IMR-90 (cell line): ENCODE measurements at regions not wholly inside any gene's neighbourhood (a gene's known extent, or its start where the extent isn't known, plus 50 kb on each side); places are given as distances from the start of the nearest gene placed in this dataset.

ENCODE experiments used
- ATAC-seq: fragments of 200-7000 bp; cut with Tn5 transposase; 2 replicates; pipeline ENCODE4 v1.9.1; 2020; ENCODE audit warnings: low read depth, mild to moderate bottlenecking, moderate library complexity
- BruUV-seq: library from RNA; stranded (reverse); fragments of 400-500 nt; replicated peaks from 2 replicates; lab custom pipeline; 2021; lab: Mats Ljungman, UMichigan
- CTCF ChIA-PET: fragments of 300-600 bp; formaldehyde crosslinking; extraction: SDS; loops from one replicate; lab custom pipeline; 2021; ENCODE audit warnings: antibody characterized with exemption; lab: Yijun Ruan, JAX
- POLR2A ChIA-PET: fragments of 300-600 bp; sonication (Branson Sonifier 250); formaldehyde crosslinking; loops from one replicate; lab custom pipeline; 2022; ENCODE audit warnings: antibody characterized with exemption; ENCODE audit not compliant: unreplicated experiment; lab: Charles Lee
- DNase-seq: peaks from one replicate; pipeline ENCODE4 v3.0.0; 2013
- H2AFZ ChIP-seq: replicated peaks from 2 replicates; pipeline ENCODE3; 2013; ENCODE audit warnings: low read length, mild to moderate bottlenecking; ENCODE audit not compliant: poor library complexity
- H2AK5ac ChIP-seq: 2 replicates; pipeline ENCODE4 v1.6.1; 2013; ENCODE audit warnings: low read depth, low read length, inconsistent platforms
- H2AK9ac ChIP-seq: replicated peaks from 2 replicates; pipeline ENCODE3; 2013; ENCODE audit warnings: mild to moderate bottlenecking, low read depth, low read length, moderate library complexity; ENCODE audit not compliant: poor library complexity
- H2BK120ac ChIP-seq: 2 replicates; pipeline ENCODE4 v1.6.1; 2013; ENCODE audit warnings: low read depth, low read length, inconsistent platforms
- H2BK15ac ChIP-seq: 3 replicates; pipeline ENCODE4 v1.6.1; 2013; ENCODE audit warnings: low read depth, low read length, inconsistent platforms
- H2BK20ac ChIP-seq: 2 replicates; pipeline ENCODE4 v1.6.1; 2013; ENCODE audit warnings: low read depth, mild to moderate bottlenecking, inconsistent platforms, low read length, moderate library complexity
- H2BK5ac ChIP-seq: 2 replicates; pipeline ENCODE4 v1.6.1; 2013; ENCODE audit warnings: mild to moderate bottlenecking, low read depth, low read length, inconsistent platforms; ENCODE audit not compliant: poor library complexity, severe bottlenecking
- H3K14ac ChIP-seq: replicated peaks from 2 replicates; pipeline ENCODE4 v1.6.1; 2013; ENCODE audit warnings: low read depth, low read length, inconsistent platforms
- H3K18ac ChIP-seq: 2 replicates; pipeline ENCODE4 v1.6.1; 2013; ENCODE audit warnings: low read depth, low read length, control low read depth
- H3K23ac ChIP-seq: 2 replicates; pipeline ENCODE4 v1.6.1; 2013; ENCODE audit warnings: low read depth, low read length, inconsistent platforms
- H3K27ac ChIP-seq: 2 replicates; pipeline ENCODE4 v1.5.1; 2013; ENCODE audit warnings: mild to moderate bottlenecking, control low read depth, low read length; ENCODE audit not compliant: insufficient read depth
- H3K27me3 ChIP-seq: 2 replicates; pipeline ENCODE4 v1.6.1; 2013; ENCODE audit warnings: low read length; ENCODE audit not compliant: control insufficient read depth, insufficient read depth
- H3K36me3 ChIP-seq: 2 replicates; pipeline ENCODE4 v1.6.1; 2013; ENCODE audit warnings: low read length, mixed read lengths; ENCODE audit not compliant: control insufficient read depth, insufficient read depth
- H3K4ac ChIP-seq: 2 replicates; pipeline ENCODE4 v1.6.1; 2013; ENCODE audit warnings: low read depth, low read length, inconsistent platforms
- H3K4me1 ChIP-seq: 2 replicates; pipeline ENCODE4 v1.6.1; 2013; ENCODE audit warnings: low read length, mixed read lengths; ENCODE audit not compliant: control insufficient read depth, insufficient read depth
- H3K4me2 ChIP-seq: 2 replicates; pipeline ENCODE4 v1.6.1; 2013; ENCODE audit warnings: low read depth, mild to moderate bottlenecking, control low read depth, low read length, moderate library complexity
- H3K4me3 ChIP-seq: 2 replicates; pipeline ENCODE4 v1.5.1; 2013; ENCODE audit warnings: low read depth, mild to moderate bottlenecking, control low read depth, low read length, moderate library complexity; ENCODE audit not compliant: insufficient read depth
- H3K56ac ChIP-seq: 2 replicates; pipeline ENCODE4 v1.6.1; 2013; ENCODE audit warnings: low read length, inconsistent platforms; ENCODE audit not compliant: insufficient read depth; ENCODE audit errors: extremely low read depth
- H3K79me1 ChIP-seq, 2 experiments: 2 replicates each; pipeline ENCODE4 v1.6.1; 2013; ENCODE audit warnings: low read length in 2 of 2, inconsistent platforms in 1 of 2, low read depth in 1 of 2
- H3K9ac ChIP-seq: 2 replicates; pipeline ENCODE4 v1.6.1; 2013; ENCODE audit warnings: low read depth, low read length, control low read depth
- H3K9me1 ChIP-seq: 2 replicates; pipeline ENCODE4 v1.6.1; 2013; ENCODE audit warnings: low read length, inconsistent platforms; ENCODE audit not compliant: insufficient read depth
- H3K9me3 ChIP-seq: 2 replicates; pipeline ENCODE4 v1.6.1; 2013; ENCODE audit warnings: low read length; ENCODE audit not compliant: control insufficient read depth, insufficient read depth
- H4K20me1 ChIP-seq: 2 replicates; pipeline ENCODE4 v1.6.1; 2013; ENCODE audit warnings: low read length, inconsistent platforms; ENCODE audit not compliant: insufficient read depth
- H4K5ac ChIP-seq: 2 replicates; pipeline ENCODE4 v1.6.1; 2013; ENCODE audit warnings: mild to moderate bottlenecking, low read depth, low read length, control low read depth
- H4K8ac ChIP-seq, 2 experiments: 2 replicates each; pipeline ENCODE4 v1.6.1; 2013; ENCODE audit warnings: low read depth in 2 of 2, low read length in 2 of 2, control low read depth in 1 of 2, inconsistent platforms in 1 of 2
- H4K91ac ChIP-seq: 2 replicates; pipeline ENCODE4 v1.6.1; 2013; ENCODE audit warnings: low read depth, low read length, inconsistent platforms; ENCODE audit not compliant: insufficient read depth
- BHLHE40 ChIP-seq: fragments of 150-350 bp; IDR thresholded peaks from 2 replicates; pipeline ENCODE4 v1.6.1; 2016; ENCODE audit warnings: mild to moderate bottlenecking, low read depth, low read length
- CEBPB ChIP-seq: IDR thresholded peaks from 2 replicates; pipeline ENCODE4 v1.6.1; 2012; ENCODE audit warnings: low read depth, low read length, improper control_type of control experiment
- CHD1 ChIP-seq: IDR thresholded peaks from 2 replicates; pipeline ENCODE4 v1.6.1; 2012; ENCODE audit warnings: low read depth, low read length, improper control_type of control experiment
- FOS ChIP-seq: fragments of 150-350 bp; IDR thresholded peaks from 2 replicates; pipeline ENCODE4 v1.6.1; 2016; ENCODE audit warnings: low read depth, low read length
- MAFK ChIP-seq: IDR thresholded peaks from 2 replicates; pipeline ENCODE4 v1.6.1; 2012; ENCODE audit warnings: low read depth, low read length, improper control_type of control experiment
- MAZ ChIP-seq: IDR thresholded peaks from 2 replicates; pipeline ENCODE4 v1.6.1; 2012; ENCODE audit warnings: low read depth, mild to moderate bottlenecking, low read length, improper control_type of control experiment, moderate library complexity, borderline replicate concordance
- MXI1 ChIP-seq: IDR thresholded peaks from 2 replicates; pipeline ENCODE4 v1.6.1; 2012; ENCODE audit warnings: low read depth, mild to moderate bottlenecking, low read length, moderate library complexity, borderline replicate concordance
- NFE2L2 ChIP-seq: fragments of 150-350 bp; IDR thresholded peaks from 2 replicates; pipeline ENCODE4 v1.6.1; 2016; ENCODE audit warnings: low read depth, mild to moderate bottlenecking, low read length
- POLR2A ChIP-seq: IDR thresholded peaks from 2 replicates; pipeline ENCODE4 v1.6.1; 2012; ENCODE audit warnings: mild to moderate bottlenecking, low read depth, low read length
- RAD21 ChIP-seq: IDR thresholded peaks from 2 replicates; pipeline ENCODE4 v1.6.1; 2012; ENCODE audit warnings: low read length, improper control_type of control experiment
- RCOR1 ChIP-seq: IDR thresholded peaks from 2 replicates; pipeline ENCODE4 v1.6.1; 2012; ENCODE audit warnings: mild to moderate bottlenecking, low read length, improper control_type of control experiment; ENCODE audit not compliant: insufficient replicate concordance
- RFX5 ChIP-seq: IDR thresholded peaks from 2 replicates; pipeline ENCODE4 v1.8.0; 2012; ENCODE audit warnings: low read depth, mild to moderate bottlenecking, low read length, moderate library complexity
- SMC3 ChIP-seq: fragments of 150-350 bp; IDR thresholded peaks from 2 replicates; pipeline ENCODE4 v1.6.1; 2016; ENCODE audit warnings: low read depth, mild to moderate bottlenecking, antibody characterized with exemption, low read length, moderate library complexity
- WGBS, 2 experiments: methylation state at CpG; one replicate each; pipeline versions ENCODE4 v1.1.5 to v1.1.7; 2013; ENCODE audit warnings: missing lambda C conversion rate in 2 of 2; ENCODE audit not compliant: insufficient read length in 1 of 2; ENCODE audit errors: extremely low coverage in 2 of 2; 5-methylcytosine and 5-hydroxymethylcytosine counted together
- dilution Hi-C: fragments of 300-500 bp; cut with HindIII; formaldehyde crosslinking; loops from one replicate; pipeline ENCODE4 v1.14.3; 2018; ENCODE audit warnings: low sequenced_read_pairs; ENCODE audit not compliant: unreplicated experiment
- in situ Hi-C: fragments of 300-500 bp; cut with MboI; formaldehyde crosslinking; loops from 3 replicates; pipeline ENCODE4 v1.14.3; 2019; ENCODE audit warnings: low sequenced_read_pairs, inconsistent platforms, mixed read lengths
- intact Hi-C: fragments of 100-400 bp; cut with micrococcal nuclease; formaldehyde crosslinking; loops from 2 replicates; pipeline ENCODE4 v1.10.0; 2022
- TF ChIP-seq, protein P1 (sequence below): fragments of 150-350 bp; IDR thresholded peaks from 2 replicates; pipeline ENCODE4 v1.6.1; 2016; ENCODE audit warnings: low read depth, mild to moderate bottlenecking, low read length, moderate library complexity, borderline replicate concordance
- TF ChIP-seq, protein P2 (sequence below): conservative IDR thresholded peaks from 2 replicates; pipeline ENCODE4 v1.5.1; 2012; ENCODE audit warnings: mild to moderate bottlenecking, low read depth, low read length, improper control_type of control experiment
- TF ChIP-seq, protein P3 (sequence below): fragments of 150-350 bp; IDR thresholded peaks from 2 replicates; pipeline ENCODE4 v1.6.1; 2017; ENCODE audit warnings: mild to moderate bottlenecking, antibody characterized with exemption, low read length, low read depth

DNA sequence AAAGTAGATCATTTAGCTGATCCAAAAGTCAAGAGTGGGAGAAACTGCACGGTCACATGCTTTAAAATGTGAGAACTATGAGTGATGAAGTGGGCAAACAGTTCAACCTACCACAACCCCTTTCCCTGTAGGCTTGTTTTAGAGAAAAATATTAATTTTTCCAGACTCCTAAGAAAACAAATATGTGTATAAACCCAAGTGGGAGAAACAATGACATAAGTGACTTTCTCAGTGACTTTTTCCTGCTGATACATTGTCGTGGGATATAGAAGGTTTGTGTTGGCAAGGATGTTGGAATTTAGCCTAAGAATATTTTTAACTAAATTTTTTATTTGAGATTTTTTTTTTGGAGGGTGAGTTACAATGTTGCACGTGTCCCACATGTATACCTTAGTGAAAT, 321.7 kb downstream of the FIGN start:
- Histone ChIP-seq H4K5ac (no peak overlapping the region), H2BK20ac (no peak overlapping the region), H4K8ac (no peak overlapping the region), H2AK5ac (no peak overlapping the region), H3K14ac (no peak overlapping the region), H2BK5ac (no peak overlapping the region), H3K9me3 (no peaks in the 10 kb centered on the region), H2AK9ac (no peak overlapping the region), H3K18ac (no peak overlapping the region), H3K4ac (no peak overlapping the region), H2AFZ (no peak overlapping the region), H3K27me3 (no peaks in the 10 kb centered on the region), H3K4me2 (no peak overlapping the region), H3K4me3 (no peak overlapping the region), H4K91ac (no peak overlapping the region), H3K36me3 (no peaks in the 10 kb centered on the region), H2BK120ac (no peak overlapping the region), H3K9ac (no peak overlapping the region), H3K4me1 (no peaks in the 10 kb centered on the region), H2BK15ac (no peak overlapping the region), H3K23ac (no peak overlapping the region), H3K9me1 (no peaks in the 10 kb centered on the region), H4K20me1 (no peaks in the 10 kb centered on the region), H3K79me1 (no peaks in the 10 kb centered on the region), H3K56ac (no peak overlapping the region), H3K27ac (no peak overlapping the region)
- in situ Hi-C loops: no loop called here
- intact Hi-C loops: no loop called here
- POLR2A ChIA-PET: no interaction called here
- ATAC-seq (no peak), DNase-seq (no peak)
- dilution Hi-C loops: no loop called here
- WGBS, 2 experiments: no CpG with 5 or more reads among the region's 3 CpGs
- no TSS peak for BruUV-seq
- TF ChIP-seq RCOR1 (no peak), CHD1 (no peak), POLR2A (no peak), SMC3 (no peak), BHLHE40 (no peak), NFE2L2 (no peak), RAD21 (no peak), MAZ (no peak), MXI1 (no peak), MAFK (no peak), FOS (no peak), RFX5 (no peak), CEBPB (no peak)
- TF ChIP-seq, protein P1, sequence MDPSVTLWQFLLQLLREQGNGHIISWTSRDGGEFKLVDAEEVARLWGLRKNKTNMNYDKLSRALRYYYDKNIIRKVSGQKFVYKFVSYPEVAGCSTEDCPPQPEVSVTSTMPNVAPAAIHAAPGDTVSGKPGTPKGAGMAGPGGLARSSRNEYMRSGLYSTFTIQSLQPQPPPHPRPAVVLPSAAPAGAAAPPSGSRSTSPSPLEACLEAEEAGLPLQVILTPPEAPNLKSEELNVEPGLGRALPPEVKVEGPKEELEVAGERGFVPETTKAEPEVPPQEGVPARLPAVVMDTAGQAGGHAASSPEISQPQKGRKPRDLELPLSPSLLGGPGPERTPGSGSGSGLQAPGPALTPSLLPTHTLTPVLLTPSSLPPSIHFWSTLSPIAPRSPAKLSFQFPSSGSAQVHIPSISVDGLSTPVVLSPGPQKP: no peak
- TF ChIP-seq, protein P2, sequence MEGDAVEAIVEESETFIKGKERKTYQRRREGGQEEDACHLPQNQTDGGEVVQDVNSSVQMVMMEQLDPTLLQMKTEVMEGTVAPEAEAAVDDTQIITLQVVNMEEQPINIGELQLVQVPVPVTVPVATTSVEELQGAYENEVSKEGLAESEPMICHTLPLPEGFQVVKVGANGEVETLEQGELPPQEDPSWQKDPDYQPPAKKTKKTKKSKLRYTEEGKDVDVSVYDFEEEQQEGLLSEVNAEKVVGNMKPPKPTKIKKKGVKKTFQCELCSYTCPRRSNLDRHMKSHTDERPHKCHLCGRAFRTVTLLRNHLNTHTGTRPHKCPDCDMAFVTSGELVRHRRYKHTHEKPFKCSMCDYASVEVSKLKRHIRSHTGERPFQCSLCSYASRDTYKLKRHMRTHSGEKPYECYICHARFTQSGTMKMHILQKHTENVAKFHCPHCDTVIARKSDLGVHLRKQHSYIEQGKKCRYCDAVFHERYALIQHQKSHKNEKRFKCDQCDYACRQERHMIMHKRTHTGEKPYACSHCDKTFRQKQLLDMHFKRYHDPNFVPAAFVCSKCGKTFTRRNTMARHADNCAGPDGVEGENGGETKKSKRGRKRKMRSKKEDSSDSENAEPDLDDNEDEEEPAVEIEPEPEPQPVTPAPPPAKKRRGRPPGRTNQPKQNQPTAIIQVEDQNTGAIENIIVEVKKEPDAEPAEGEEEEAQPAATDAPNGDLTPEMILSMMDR: no peak
- TF ChIP-seq, protein P3, sequence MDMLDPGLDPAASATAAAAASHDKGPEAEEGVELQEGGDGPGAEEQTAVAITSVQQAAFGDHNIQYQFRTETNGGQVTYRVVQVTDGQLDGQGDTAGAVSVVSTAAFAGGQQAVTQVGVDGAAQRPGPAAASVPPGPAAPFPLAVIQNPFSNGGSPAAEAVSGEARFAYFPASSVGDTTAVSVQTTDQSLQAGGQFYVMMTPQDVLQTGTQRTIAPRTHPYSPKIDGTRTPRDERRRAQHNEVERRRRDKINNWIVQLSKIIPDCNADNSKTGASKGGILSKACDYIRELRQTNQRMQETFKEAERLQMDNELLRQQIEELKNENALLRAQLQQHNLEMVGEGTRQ: no peak
- CTCF ChIA-PET: no interaction called here
